CD4-positive, CD25-positive, alpha-beta regulatory T cell (primary cell): ENCODE measurements at regions not wholly inside any gene's neighbourhood (a gene's known extent, or its start where the extent isn't known, plus 50 kb on each side); places are given as distances from the start of the nearest gene placed in this dataset.
A peak's percentile ranks its signal among the peaks of the same experiment; 100 is the strongest.

ENCODE experiments used
- ATAC-seq, 2 donors: fragments of 150-1000 bp; cut with Tn5 transposase; one replicate each; pipeline ENCODE4 v1.10.0; 2021; ENCODE audit warnings: low read depth in 2 of 2, moderate number of reproducible peaks in 2 of 2, moderate library complexity in 1 of 2
- DNase-seq, 3 donors: peaks; one replicate each; pipeline versions ENCODE4 v3.0.0 to v3.0.0-alpha.2; 2012 to 2022; ENCODE audit warnings: mixed read lengths in 1 of 3
- H3K27ac ChIP-seq: one replicate; pipeline ENCODE4 v1.7.0; 2013; ENCODE audit warnings: mild to moderate bottlenecking, low read length; ENCODE audit not compliant: insufficient read depth, poor library complexity, severe bottlenecking
- H3K27me3 ChIP-seq: one replicate; pipeline ENCODE4 v1.7.0; 2013; ENCODE audit warnings: low read length; ENCODE audit not compliant: control insufficient read depth, insufficient read depth
- H3K36me3 ChIP-seq: one replicate; pipeline ENCODE4 v1.7.0; 2013; ENCODE audit warnings: mild to moderate bottlenecking, low read length, moderate library complexity; ENCODE audit not compliant: control insufficient read depth, insufficient read depth
- H3K4me1 ChIP-seq: 2 replicates; pipeline ENCODE4 v1.7.0; 2013; ENCODE audit warnings: mild to moderate bottlenecking, low read length; ENCODE audit not compliant: insufficient read depth, control insufficient read depth, poor library complexity, severe bottlenecking
- H3K4me3 ChIP-seq: one replicate; pipeline ENCODE4 v1.7.0; 2013; ENCODE audit warnings: low read depth, mild to moderate bottlenecking, low read length, moderate library complexity
- H3K9me3 ChIP-seq, 2 experiments: 1 replicate in 1 of 2; 2 replicates in 1 of 2; pipeline ENCODE4 v1.7.0; 2013; ENCODE audit warnings: low read length in 2 of 2, mild to moderate bottlenecking in 1 of 2, moderate library complexity in 1 of 2; ENCODE audit not compliant: control insufficient read depth in 2 of 2
- H3K27ac Mint-ChIP-seq, 3 donors: one replicate each; pipeline ENCODE4 v1.8.0; 2020 to 2022; ENCODE audit warnings: mild to moderate bottlenecking in 3 of 3, mixed read lengths in 3 of 3, moderate library complexity in 2 of 3
- H3K27me3 Mint-ChIP-seq: one replicate; pipeline ENCODE4 v1.8.0; 2022; ENCODE audit warnings: mild to moderate bottlenecking, mixed read lengths
- H3K36me3 Mint-ChIP-seq: one replicate; pipeline ENCODE4 v1.8.0; 2020; ENCODE audit warnings: mixed read lengths
- H3K4me1 Mint-ChIP-seq, 4 donors: one replicate each; pipeline ENCODE4 v1.8.0; 2020 to 2022; ENCODE audit warnings: mixed read lengths in 4 of 4, mild to moderate bottlenecking in 1 of 4
- H3K4me3 Mint-ChIP-seq, 4 donors: one replicate each; pipeline ENCODE4 v1.8.0; 2020 to 2022; ENCODE audit warnings: mild to moderate bottlenecking in 4 of 4, mixed read lengths in 4 of 4, moderate library complexity in 3 of 4
- H3K9me3 Mint-ChIP-seq, 7 donors: one replicate each; pipeline ENCODE4 v1.8.0; 2020 to 2022; ENCODE audit warnings: mixed read lengths in 7 of 7, mild to moderate bottlenecking in 3 of 7, moderate library complexity in 2 of 7

- Mint-ChIP-seq H3K4me1 (no peaks in the 10 kb centered on the region), H3K36me3 (no peaks in the 10 kb centered on the region), H3K27ac (no peak overlapping the region), H3K4me3 (no peak overlapping the region), H3K9me3 (peaks cover 0 to 7% (median 0%) of the 10 kb centered on the region in 7 donors), H3K27me3 (no peaks in the 10 kb centered on the region)
- no peaks in the 10 kb centered on the region for H3K4me1 ChIP-seq
- no peak overlapping the region for H3K4me3 ChIP-seq
- ATAC-seq (no peak), DNase-seq (no peak)
- H3K27me3 ChIP-seq = no peaks in the 10 kb centered on the region
- H3K36me3 ChIP-seq = no peaks in the 10 kb centered on the region
- H3K27ac ChIP-seq = no peak overlapping the region
- no peaks in the 10 kb centered on the region for H3K9me3 ChIP-seq
These were observed 517.5 kb downstream of the TFAP2B start for GRCh38 chr6:51336185-51336584.

GRCh38 chr6:51337277-51337676, 518.6 kb downstream of the TFAP2B start:
- no peak for ATAC-seq
- Histone ChIP-seq H3K9me3 (no peaks in the 10 kb centered on the region), H3K4me3 (no peak overlapping the region), H3K36me3 (no peaks in the 10 kb centered on the region), H3K27me3 (no peaks in the 10 kb centered on the region), H3K4me1 (no peaks in the 10 kb centered on the region), H3K27ac (no peak overlapping the region)
- Mint-ChIP-seq H3K36me3 (no peaks in the 10 kb centered on the region), H3K4me1 (no peaks in the 10 kb centered on the region), H3K4me3 (no peak overlapping the region), H3K27me3 (no peaks in the 10 kb centered on the region), H3K9me3 (peaks cover 0 to 7% (median 0%) of the 10 kb centered on the region in 7 donors), H3K27ac (no peak overlapping the region)
- no peak for DNase-seq

GRCh38 chr6:51339108-51339507, 520.4 kb downstream of the TFAP2B start:
- no peak overlapping the region for H3K27ac ChIP-seq
- H3K4me1 ChIP-seq = no peaks in the 10 kb centered on the region
- no peaks in the 10 kb centered on the region for H3K36me3 ChIP-seq
- Mint-ChIP-seq H3K27me3 (no peaks in the 10 kb centered on the region), H3K9me3 (peaks cover 0 to 7% (median 0%) of the 10 kb centered on the region in 7 donors), H3K36me3 (no peaks in the 10 kb centered on the region), H3K4me3 (no peak overlapping the region), H3K27ac (no peak overlapping the region), H3K4me1 (no peaks in the 10 kb centered on the region)
- H3K4me3 ChIP-seq = no peak overlapping the region
- H3K9me3 ChIP-seq = no peaks in the 10 kb centered on the region
- no peaks in the 10 kb centered on the region for H3K27me3 ChIP-seq
- no peak for DNase-seq
- ATAC-seq = no peak

GRCh38 chr6:51339728-51340127, 521.1 kb downstream of the TFAP2B start:
- DNase-seq (no peak), ATAC-seq (no peak)
- Mint-ChIP-seq H3K4me1 (no peaks in the 10 kb centered on the region), H3K4me3 (no peak overlapping the region), H3K9me3 (peaks cover 0 to 9% (median 0%) of the 10 kb centered on the region in 7 donors), H3K27ac (no peak overlapping the region), H3K36me3 (no peaks in the 10 kb centered on the region), H3K27me3 (no peaks in the 10 kb centered on the region)
- no peaks in the 10 kb centered on the region for H3K27me3 ChIP-seq
- H3K36me3 ChIP-seq = no peaks in the 10 kb centered on the region
- no peak overlapping the region for H3K4me3 ChIP-seq
- H3K4me1 ChIP-seq = no peaks in the 10 kb centered on the region
- no peak overlapping the region for H3K27ac ChIP-seq
- H3K9me3 ChIP-seq = no peaks in the 10 kb centered on the region

- no peaks in the 10 kb centered on the region for H3K4me1 ChIP-seq
- H3K27ac ChIP-seq = no peak overlapping the region
- no peaks in the 10 kb centered on the region for H3K27me3 Mint-ChIP-seq
- H3K9me3 Mint-ChIP-seq = peaks cover 0 to 18% (median 2%) of the 10 kb centered on the region in 7 donors
- peak overlapping the region in 1 of 3 donors; percentile 15 for H3K27ac Mint-ChIP-seq
- DNase-seq = no peak
- H3K4me3 ChIP-seq = no peak overlapping the region
- no peaks in the 10 kb centered on the region for H3K27me3 ChIP-seq
- H3K9me3 ChIP-seq = no peaks in the 10 kb centered on the region
- H3K36me3 ChIP-seq = no peaks in the 10 kb centered on the region
- no peaks in the 10 kb centered on the region for H3K36me3 Mint-ChIP-seq
- no peak for ATAC-seq
- H3K4me1 Mint-ChIP-seq = no peaks in the 10 kb centered on the region
- no peak overlapping the region for H3K4me3 Mint-ChIP-seq
These were observed 523.7 kb downstream of the TFAP2B start for GRCh38 chr6:51342393-51342792.

DNA sequence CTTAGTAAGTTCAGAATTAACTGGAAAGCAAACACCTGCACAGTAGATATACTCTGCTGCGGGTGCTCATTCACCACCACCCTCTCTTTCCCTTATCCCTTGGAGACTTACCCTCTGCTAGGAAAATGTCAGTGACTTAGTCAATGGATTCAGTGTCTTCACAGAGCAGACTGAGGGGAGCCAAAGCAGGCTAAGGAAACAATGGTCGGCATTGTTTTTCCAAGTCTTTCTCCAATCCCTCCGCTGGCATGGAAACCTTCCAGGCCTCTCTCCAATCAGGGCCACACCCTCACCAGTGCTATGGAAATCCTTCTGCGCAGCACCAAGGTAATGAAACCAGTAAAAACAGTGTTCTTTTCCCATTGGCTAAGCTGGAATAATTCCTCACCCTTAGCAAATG, 531.2 kb downstream of the TFAP2B start:
- no peak for DNase-seq

GRCh38 chr6:51350308-51350904, 531.7 kb downstream of the TFAP2B start:
- Histone ChIP-seq H3K27ac (no peak overlapping the region), H3K4me1 (no peaks in the 10 kb centered on the region), H3K27me3 (no peaks in the 10 kb centered on the region), H3K36me3 (no peaks in the 10 kb centered on the region), H3K9me3 (no peaks in the 10 kb centered on the region), H3K4me3 (no peak overlapping the region)
- DNase-seq (peak in 1 of 3 donors; percentile 3), ATAC-seq (no peak)
- Mint-ChIP-seq H3K4me1 (no peaks in the 10 kb centered on the region), H3K36me3 (no peaks in the 10 kb centered on the region), H3K27me3 (no peaks in the 10 kb centered on the region), H3K9me3 (peaks cover 0 to 14% (median 4%) of the 10 kb centered on the region in 7 donors), H3K27ac (no peak overlapping the region), H3K4me3 (no peak overlapping the region)

More for the DNA sequence above, 531.2 kb downstream of the TFAP2B start:
- Histone ChIP-seq H3K4me1 (no peaks in the 10 kb centered on the region), H3K27me3 (no peaks in the 10 kb centered on the region), H3K4me3 (no peak overlapping the region), H3K36me3 (no peaks in the 10 kb centered on the region), H3K9me3 (no peaks in the 10 kb centered on the region), H3K27ac (no peak overlapping the region)
- no peaks in the 10 kb centered on the region for H3K4me1 Mint-ChIP-seq
- no peak for ATAC-seq
- H3K36me3 Mint-ChIP-seq = no peaks in the 10 kb centered on the region
- H3K27ac Mint-ChIP-seq = no peak overlapping the region
- peaks cover 0 to 17% (median 4%) of the 10 kb centered on the region in 7 donors for H3K9me3 Mint-ChIP-seq
- no peak overlapping the region for H3K4me3 Mint-ChIP-seq
- H3K27me3 Mint-ChIP-seq = no peaks in the 10 kb centered on the region

DNA sequence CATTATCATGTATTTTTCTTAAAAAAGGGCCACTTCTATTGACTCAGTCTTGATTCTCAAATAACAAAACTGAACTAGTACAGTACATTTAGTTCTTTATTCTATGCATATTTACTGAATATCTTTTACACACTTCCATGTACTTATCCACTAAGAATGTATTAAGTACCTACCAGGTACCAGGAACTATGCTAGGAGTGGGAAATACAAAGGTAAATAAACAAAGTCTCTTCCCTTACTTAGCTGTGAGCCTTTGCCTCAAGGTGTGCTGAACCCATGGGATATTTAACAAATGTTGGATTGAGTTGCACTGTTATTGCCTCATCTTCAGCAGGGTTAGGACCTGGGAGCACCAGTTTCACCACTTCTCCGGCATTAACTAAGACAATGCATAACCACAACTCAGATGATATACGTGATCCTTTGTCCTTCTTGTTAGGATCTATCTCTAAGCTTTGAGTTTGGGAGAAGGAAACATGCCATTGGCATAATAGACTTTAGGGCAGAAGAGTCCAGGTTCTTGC, 533.9 kb downstream of the TFAP2B start:
- Mint-ChIP-seq H3K4me3 (no peak overlapping the region), H3K27ac (no peak overlapping the region), H3K4me1 (no peaks in the 10 kb centered on the region), H3K9me3 (peaks cover 0 to 9% (median 3%) of the 10 kb centered on the region in 7 donors), H3K36me3 (no peaks in the 10 kb centered on the region), H3K27me3 (no peaks in the 10 kb centered on the region)
- no peak for DNase-seq
- no peaks in the 10 kb centered on the region for H3K9me3 ChIP-seq
- H3K4me3 ChIP-seq = no peak overlapping the region
- H3K4me1 ChIP-seq = no peaks in the 10 kb centered on the region
- no peaks in the 10 kb centered on the region for H3K27me3 ChIP-seq
- no peaks in the 10 kb centered on the region for H3K36me3 ChIP-seq
- no peak overlapping the region for H3K27ac ChIP-seq
- ATAC-seq = no peak
